GM19468 (cell line): ENCODE measurements at regions not wholly inside any gene's neighbourhood (a gene's known extent, or its start where the extent isn't known, plus 50 kb on each side); places are given as distances from the start of the nearest gene placed in this dataset.

Source experiments
- ATAC-seq: cut with Tn5 transposase; IDR thresholded peaks from one replicate; pipeline ENCODE4 v1.9.1; 2021; ENCODE audit warnings: mild to moderate bottlenecking, moderate library complexity, moderate number of reproducible peaks; ENCODE audit not compliant: unreplicated experiment; ENCODE audit errors: extremely low read depth

- ATAC-seq = no peak
These were observed 104.8 kb upstream of the CDH19 start for GRCh38 chr18:66708646-66709045.

- no peak for ATAC-seq
These were observed 103.6 kb upstream of the CDH19 start for GRCh38 chr18:66707473-66707872.

GRCh38 chr18:66695281-66695680 lies 91.4 kb upstream of the CDH19 start:
- ATAC-seq = no peak

GRCh38 chr18:66694852-66695251 lies 91.0 kb upstream of the CDH19 start:
- ATAC-seq = no peak

- ATAC-seq = no peak
These were observed 83.7 kb upstream of the CDH19 start for GRCh38 chr18:66687635-66688034.

- ATAC-seq = no peak
These were observed 79.0 kb upstream of the CDH19 start for GRCh38 chr18:66682855-66683322.

GRCh38 chr18:66676699-66677098 lies 72.8 kb upstream of the CDH19 start:
- ATAC-seq = no peak

GRCh38 chr18:66674286-66674685 lies 70.4 kb upstream of the CDH19 start:
- ATAC-seq = no peak

- no peak for ATAC-seq
These were observed 64.8 kb upstream of the CDH19 start for GRCh38 chr18:66668706-66669105.

- ATAC-seq = no peak
These were observed 58.7 kb upstream of the CDH19 start for GRCh38 chr18:66662632-66663031.

GRCh38 chr18:66655407-66655806 lies 51.5 kb upstream of the CDH19 start:
- ATAC-seq = no peak
